Body of pancreas (tissue), 4 donors: ENCODE measurements at regions not wholly inside any gene's neighbourhood (a gene's known extent, or its start where the extent isn't known, plus 50 kb on each side); places are given as distances from the start of the nearest gene placed in this dataset.

ENCODE experiments used
- ATAC-seq: fragments of 150-250 bp; one replicate; pipeline ENCODE4 v1.9.1; 2016
- DNase-seq, 4 donors: peaks; one replicate each; pipeline ENCODE4 v3.0.0-alpha.2; 2019
- H3K27ac ChIP-seq, 4 donors: fragments of 200-600 bp; sonication (generic); 1 replicate in 3 of 4; 2 replicates in 1 of 4; pipeline versions ENCODE4 v1.5.1 to v1.6.1; 2016 to 2019; ENCODE audit warnings: mild to moderate bottlenecking in 1 of 4, mixed read lengths in 1 of 4, moderate library complexity in 1 of 4
- H3K27me3 ChIP-seq, 2 donors: fragments of 200-600 bp; sonication (generic); one replicate each; pipeline ENCODE4 v1.6.0; 2016; ENCODE audit warnings: mild to moderate bottlenecking in 1 of 2
- H3K36me3 ChIP-seq, 2 donors: fragments of 200-600 bp; sonication (generic); replicated peaks in 1 of 2; 2 replicates each; pipeline ENCODE4 v1.5.1; 2016; ENCODE audit warnings: low read depth in 2 of 2; ENCODE audit not compliant: insufficient read depth in 1 of 2
- H3K4me1 ChIP-seq: fragments of 200-600 bp; sonication (generic); one replicate; pipeline ENCODE4 v1.6.0; 2016
- H3K4me3 ChIP-seq, 2 donors: fragments of 200-600 bp; sonication (generic); 1 replicate in 1 of 2; 2 replicates in 1 of 2; pipeline ENCODE4 v1.5.1; 2016 to 2019
- H3K9me3 ChIP-seq, 3 donors: fragments of 200-600 bp; sonication (generic); 1 replicate in 2 of 3; 2 replicates in 1 of 3; pipeline ENCODE4 v1.5.1; 2016
- POLR2A ChIP-seq, 3 donors: fragments of 450-650 bp; IDR thresholded peaks; one replicate each; pipeline ENCODE4 v1.6.1; 2016; ENCODE audit warnings: antibody characterized with exemption in 3 of 3, mild to moderate bottlenecking in 2 of 3
- whole genome bisulfite sequencing, 2 donors: methylation state at CpG; one replicate each; pipeline ENCODE4 v1.1.5; 2017; 5-methylcytosine and 5-hydroxymethylcytosine counted together
- intact Hi-C: fragments of 100-400 bp; cut with DNase I; formaldehyde crosslinking; loops from one replicate; pipeline ENCODE4 v1.15.1; 2023
- TF ChIP-seq, protein P1 (sequence below), 7 experiments: fragments of 450-650 bp in 4 of 7; fragments of 200-600 bp in 3 of 7; sonication (generic) in 3 of 7; IDR thresholded peaks; one replicate each; pipeline ENCODE4 v1.5.1; 2016 to 2019; ENCODE audit warnings: antibody characterized with exemption in 7 of 7

DNA sequence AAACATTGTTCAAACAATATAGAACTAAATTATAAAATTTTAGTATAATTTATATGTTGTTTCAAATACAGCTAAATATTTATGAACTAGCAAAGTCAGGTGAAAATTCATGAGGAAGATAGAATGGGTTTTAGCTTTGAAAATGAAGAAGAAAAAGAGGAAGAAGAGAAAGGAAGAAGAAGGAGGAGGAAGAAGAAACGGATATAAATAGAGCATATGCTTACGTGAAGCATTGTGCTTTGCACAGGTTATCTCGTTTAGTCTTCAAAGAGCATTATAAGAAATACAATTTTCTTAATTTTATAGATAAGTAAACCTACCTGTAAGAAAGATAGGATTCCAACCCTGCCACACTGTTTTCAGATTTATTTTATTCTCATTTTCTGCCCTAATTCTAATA is 620.6 kb upstream of the DAB2 start:
- Histone ChIP-seq H3K4me3 (no peak overlapping the region), H3K27ac (no peak overlapping the region), H3K27me3 (no peaks in the 10 kb centered on the region), H3K4me1 (no peaks in the 10 kb centered on the region), H3K9me3 (no peaks in the 10 kb centered on the region), H3K36me3 (no peaks in the 10 kb centered on the region)
- ATAC-seq = no peak
- DNase-seq = no peak
- 75 to 86% methylated on average over 3 of the region's 3 CpGs for WGBS, 2 donors
- no peak for TF ChIP-seq POLR2A (IDR thresholded peaks at IDR 0.05)
- TF ChIP-seq, protein P1, sequence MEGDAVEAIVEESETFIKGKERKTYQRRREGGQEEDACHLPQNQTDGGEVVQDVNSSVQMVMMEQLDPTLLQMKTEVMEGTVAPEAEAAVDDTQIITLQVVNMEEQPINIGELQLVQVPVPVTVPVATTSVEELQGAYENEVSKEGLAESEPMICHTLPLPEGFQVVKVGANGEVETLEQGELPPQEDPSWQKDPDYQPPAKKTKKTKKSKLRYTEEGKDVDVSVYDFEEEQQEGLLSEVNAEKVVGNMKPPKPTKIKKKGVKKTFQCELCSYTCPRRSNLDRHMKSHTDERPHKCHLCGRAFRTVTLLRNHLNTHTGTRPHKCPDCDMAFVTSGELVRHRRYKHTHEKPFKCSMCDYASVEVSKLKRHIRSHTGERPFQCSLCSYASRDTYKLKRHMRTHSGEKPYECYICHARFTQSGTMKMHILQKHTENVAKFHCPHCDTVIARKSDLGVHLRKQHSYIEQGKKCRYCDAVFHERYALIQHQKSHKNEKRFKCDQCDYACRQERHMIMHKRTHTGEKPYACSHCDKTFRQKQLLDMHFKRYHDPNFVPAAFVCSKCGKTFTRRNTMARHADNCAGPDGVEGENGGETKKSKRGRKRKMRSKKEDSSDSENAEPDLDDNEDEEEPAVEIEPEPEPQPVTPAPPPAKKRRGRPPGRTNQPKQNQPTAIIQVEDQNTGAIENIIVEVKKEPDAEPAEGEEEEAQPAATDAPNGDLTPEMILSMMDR (IDR thresholded peaks at IDR 0.05) = no peak
- intact Hi-C loops = no loop called here

DNA sequence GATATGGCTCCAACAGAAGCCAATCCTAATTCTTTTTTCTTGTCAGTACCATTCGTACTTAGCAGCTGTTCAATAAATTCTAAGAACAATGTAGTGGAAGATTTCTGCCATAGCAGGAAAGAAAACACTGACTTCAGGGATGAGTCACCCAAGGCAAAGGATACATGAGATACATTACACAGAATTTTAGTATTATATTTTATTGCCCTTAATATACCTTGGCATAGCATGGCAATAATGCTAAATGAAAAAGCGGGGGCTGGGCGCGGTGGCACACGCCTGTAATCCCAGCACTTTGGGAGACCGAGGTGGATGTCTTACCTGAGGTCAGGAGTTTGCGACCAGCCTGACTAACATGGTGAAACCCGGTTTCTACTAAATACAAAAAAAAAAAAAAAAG is 619.1 kb upstream of the DAB2 start:
- DNase-seq = no peak

DNA sequence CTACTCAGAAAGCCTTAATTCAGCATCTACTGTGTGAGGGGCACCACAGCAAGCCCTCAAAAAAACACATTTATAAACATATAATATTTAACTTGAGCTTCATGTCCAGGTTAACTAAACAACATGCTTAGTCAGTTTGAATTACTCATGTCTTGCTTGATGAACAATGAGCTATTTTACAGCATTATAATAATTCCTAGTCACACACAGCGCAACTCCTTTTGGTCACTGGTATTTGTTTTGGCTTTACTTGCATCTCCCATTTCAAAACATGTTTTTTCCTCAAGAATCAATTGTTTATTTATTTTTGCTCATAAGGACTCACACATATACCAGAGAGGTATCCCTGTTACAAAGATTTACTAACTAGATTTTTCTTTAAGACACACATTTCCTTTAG is 616.7 kb upstream of the DAB2 start:
- Histone ChIP-seq H3K4me3 (no peak overlapping the region), H3K4me1 (no peaks in the 10 kb centered on the region), H3K27ac (no peak overlapping the region), H3K36me3 (no peaks in the 10 kb centered on the region), H3K27me3 (no peaks in the 10 kb centered on the region), H3K9me3 (no peaks in the 10 kb centered on the region)
- 68 to 86% methylated on average over 1 of the region's 1 CpG for WGBS, 2 donors
- TF ChIP-seq POLR2A (IDR thresholded peaks at IDR 0.05) = no peak
- TF ChIP-seq, protein P1 (IDR thresholded peaks at IDR 0.05) = no peak
- intact Hi-C loops = no loop called here
- no peak for ATAC-seq
- no peak for DNase-seq

More for the DNA sequence above, 619.1 kb upstream of the DAB2 start:
- Histone ChIP-seq H3K9me3 (no peaks in the 10 kb centered on the region), H3K27me3 (no peaks in the 10 kb centered on the region), H3K27ac (no peak overlapping the region), H3K4me1 (no peaks in the 10 kb centered on the region), H3K4me3 (no peak overlapping the region), H3K36me3 (no peaks in the 10 kb centered on the region)
- no peak for ATAC-seq
- 93 to 94% methylated on average over 8 of the region's 8 CpGs for WGBS, 2 donors
- TF ChIP-seq POLR2A (IDR thresholded peaks at IDR 0.05) = no peak
- TF ChIP-seq, protein P1 (IDR thresholded peaks at IDR 0.05) = no peak
- intact Hi-C loops = no loop called here

DNA sequence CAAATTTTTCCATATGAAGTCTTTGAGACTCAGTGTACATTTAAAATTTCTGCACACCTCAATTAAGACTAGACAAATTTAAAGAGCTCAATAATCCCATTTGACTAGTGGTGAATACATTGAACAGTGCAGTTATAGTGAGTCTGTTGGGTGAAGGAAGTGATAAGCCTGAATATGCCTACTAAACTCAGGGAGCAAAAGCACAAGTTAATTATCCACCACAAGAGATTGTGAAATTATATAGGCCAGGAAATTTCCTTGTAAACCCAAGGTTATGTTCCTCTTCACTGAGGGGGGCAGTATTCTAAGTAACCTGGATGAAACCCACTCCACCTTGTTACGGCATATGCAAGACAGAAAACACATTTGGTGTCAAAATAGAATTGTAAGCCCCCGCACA is 612.9 kb upstream of the DAB2 start:
- intact Hi-C loops = no loop called here
- Histone ChIP-seq H3K9me3 (no peaks in the 10 kb centered on the region), H3K27ac (no peak overlapping the region), H3K4me3 (no peak overlapping the region), H3K27me3 (no peaks in the 10 kb centered on the region), H3K36me3 (no peaks in the 10 kb centered on the region), H3K4me1 (no peaks in the 10 kb centered on the region)
- DNase-seq (no peak), ATAC-seq (no peak)
- no peak for TF ChIP-seq POLR2A (IDR thresholded peaks at IDR 0.05)
- TF ChIP-seq, protein P1 (IDR thresholded peaks at IDR 0.05) = no peak
- WGBS, 2 donors = 95 to 97% methylated on average over 2 of the region's 2 CpGs

DNA sequence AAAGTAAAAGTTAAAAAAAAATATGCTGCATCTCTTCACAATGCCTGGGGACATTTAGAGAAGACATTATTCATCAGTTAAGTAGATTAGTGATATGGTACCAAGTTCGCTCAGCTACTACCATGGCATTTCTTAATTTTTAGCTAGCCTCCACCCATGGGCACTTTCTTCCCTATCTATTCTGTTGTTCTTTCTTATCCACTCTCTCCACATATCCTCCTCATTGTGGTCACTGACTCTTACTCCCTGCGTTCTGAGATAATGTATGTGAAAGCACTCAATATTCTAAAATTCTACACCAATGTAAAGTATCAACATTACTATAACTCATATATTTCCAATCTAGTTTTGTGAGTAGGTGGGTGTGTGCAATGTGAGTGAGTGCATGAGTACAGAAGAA is 609.7 kb upstream of the DAB2 start:
- Histone ChIP-seq H3K4me3 (no peak overlapping the region), H3K4me1 (no peaks in the 10 kb centered on the region), H3K27ac (no peak overlapping the region), H3K9me3 (no peaks in the 10 kb centered on the region), H3K27me3 (no peaks in the 10 kb centered on the region), H3K36me3 (no peaks in the 10 kb centered on the region)
- TF ChIP-seq, protein P1 (IDR thresholded peaks at IDR 0.05) = no peak
- no peak for TF ChIP-seq POLR2A (IDR thresholded peaks at IDR 0.05)
- WGBS, 2 donors = 81 to 92% methylated on average over 2 of the region's 2 CpGs
- intact Hi-C loops = no loop called here
- ATAC-seq = no peak
- no peak for DNase-seq
